GM19397 (cell line): ENCODE measurements at regions not wholly inside any gene's neighbourhood (a gene's known extent, or its start where the extent isn't known, plus 50 kb on each side); places are given as distances from the start of the nearest gene placed in this dataset.
"Not testable (repeated sequence)": the region's sequence is repeated elsewhere in the genome, so short reads cannot be mapped to it uniquely, and the experiment has no call there.

ENCODE experiments used
- ATAC-seq: cut with Tn5 transposase; IDR thresholded peaks from one replicate; pipeline ENCODE4 v1.9.1; 2021; ENCODE audit warnings: mild to moderate bottlenecking, moderate library complexity; ENCODE audit not compliant: unreplicated experiment

GRCh38 chr6:115460913-115461312 is 599.8 kb downstream of the FRK start:
- ATAC-seq: no peak

GRCh38 chr6:115456848-115457247 is 603.8 kb downstream of the FRK start:
- ATAC-seq: no peak

- no peak for ATAC-seq
Measured at GRCh38 chr6:115443825-115444478, 616.7 kb downstream of the FRK start.

GRCh38 chr6:115442323-115442722 is 618.4 kb downstream of the FRK start:
- no peak for ATAC-seq

- ATAC-seq: no peak
Measured at GRCh38 chr6:115441651-115442050, 619.0 kb downstream of the FRK start.

GRCh38 chr6:115415378-115415777 is 645.3 kb downstream of the FRK start:
- no peak for ATAC-seq

GRCh38 chr6:115414916-115415315 is 645.8 kb downstream of the FRK start:
- ATAC-seq: not testable (repeated sequence)

- ATAC-seq: no peak
Measured at GRCh38 chr6:115411756-115412155, 648.9 kb downstream of the FRK start.

GRCh38 chr6:115404446-115404845 is 656.2 kb downstream of the FRK start:
- ATAC-seq: no peak

GRCh38 chr6:115398607-115399006 is 662.1 kb downstream of the FRK start:
- no peak for ATAC-seq

- ATAC-seq: no peak
Measured at GRCh38 chr6:115396112-115396906, 664.4 kb downstream of the FRK start.

GRCh38 chr6:115393821-115394220 is 666.9 kb downstream of the FRK start:
- ATAC-seq: no peak

GRCh38 chr6:115370202-115370601 is 690.5 kb downstream of the FRK start:
- ATAC-seq: no peak

- ATAC-seq: no peak
Measured at GRCh38 chr6:115365783-115366182, 694.9 kb downstream of the FRK start.

- peak; percentile 87 for ATAC-seq
Measured at GRCh38 chr6:115363379-115363778, 697.3 kb downstream of the FRK start.

GRCh38 chr6:115362234-115362633 is 698.5 kb downstream of the FRK start:
- no peak for ATAC-seq

- ATAC-seq: no peak
Measured at GRCh38 chr6:115360602-115361325, 699.9 kb downstream of the FRK start.

GRCh38 chr6:115358616-115359015 is 702.1 kb downstream of the FRK start:
- ATAC-seq: no peak

- ATAC-seq: no peak
Measured at GRCh38 chr6:115356371-115356770, 704.3 kb downstream of the FRK start.

- ATAC-seq: no peak
Measured at GRCh38 chr6:115323001-115323400, 737.7 kb downstream of the FRK start.

- ATAC-seq: no peak
Measured at GRCh38 chr6:115319823-115320222, 740.9 kb downstream of the FRK start.

GRCh38 chr6:115310156-115310555 is 750.5 kb downstream of the FRK start:
- no peak for ATAC-seq
